Stomach (tissue), 4 donors: ENCODE measurements at regions not wholly inside any gene's neighbourhood (a gene's known extent, or its start where the extent isn't known, plus 50 kb on each side); places are given as distances from the start of the nearest gene placed in this dataset.

Experiments
- CTCF ChIP-seq, 7 experiments: fragments of 450-650 bp in 4 of 7; fragments of 200-600 bp in 3 of 7; sonication (generic) in 3 of 7; IDR thresholded peaks; one replicate each; pipeline ENCODE4 v1.5.1; 2016 to 2019; ENCODE audit warnings: antibody characterized with exemption in 7 of 7, control low read depth in 2 of 7, mild to moderate bottlenecking in 1 of 7
- POLR2A ChIP-seq, 4 donors: fragments of 450-650 bp; IDR thresholded peaks; one replicate each; pipeline ENCODE4 v1.6.1; 2016; ENCODE audit warnings: antibody characterized with exemption in 4 of 4, control low read depth in 2 of 4, mild to moderate bottlenecking in 1 of 4, moderate library complexity in 1 of 4

- no peak for TF ChIP-seq POLR2A (IDR thresholded peaks at IDR 0.05)
- no peak for TF ChIP-seq CTCF (IDR thresholded peaks at IDR 0.05)
Observed at GRCh38 chr2:66169076-66169475, 265.8 kb upstream of the MEIS1 start.
